Prostate gland (tissue), 2 donors: ENCODE measurements at regions not wholly inside any gene's neighbourhood (a gene's known extent, or its start where the extent isn't known, plus 50 kb on each side); places are given as distances from the start of the nearest gene placed in this dataset.

Experiments used
- CTCF ChIP-seq, 4 experiments: fragments of 200-600 bp in 2 of 4; fragments of 450-650 bp in 2 of 4; sonication (generic) in 2 of 4; IDR thresholded peaks; 1 replicate in 3 of 4; 2 replicates in 1 of 4; pipeline ENCODE4 v1.5.1; 2016 to 2019; ENCODE audit warnings: antibody characterized with exemption in 4 of 4, mild to moderate bottlenecking in 2 of 4, moderate library complexity in 2 of 4
- POLR2A ChIP-seq: fragments of 450-650 bp; IDR thresholded peaks from one replicate; pipeline ENCODE4 v1.6.1; 2016; ENCODE audit warnings: antibody characterized with exemption, mild to moderate bottlenecking
- POLR2AphosphoS5 ChIP-seq: sonication (generic); formaldehyde crosslinking; IDR thresholded peaks from one replicate; pipeline ENCODE4 v1.6.1; 2017; ENCODE audit warnings: antibody characterized with exemption

- TF ChIP-seq CTCF (IDR thresholded peaks at IDR 0.05) (no peak), POLR2A (no peak), POLR2AphosphoS5 (no peak)
These were observed 236.8 kb upstream of the SERP2 start for GRCh38 chr13:44136696-44137268.
